Left lung (tissue), 4 donors: ENCODE measurements at regions not wholly inside any gene's neighbourhood (a gene's known extent, or its start where the extent isn't known, plus 50 kb on each side); places are given as distances from the start of the nearest gene placed in this dataset.
A peak's percentile ranks its signal among the peaks of the same experiment; 100 is the strongest.

Source experiments
- ATAC-seq: fragments of 200-7000 bp; cut with Tn5 transposase; one replicate; pipeline ENCODE4 v1.9.1; 2020; ENCODE audit warnings: moderate library complexity
- DNase-seq, 4 donors: peaks; one replicate each; pipeline ENCODE4 v3.0.0-alpha.2; 2013 to 2020
- H3K27ac ChIP-seq, 2 donors: fragments of 200-600 bp; sonication (generic) in 1 of 2; one replicate each; pipeline versions ENCODE4 v1.5.0 to v1.8.0; 2020 to 2021
- H3K27me3 ChIP-seq, 2 donors: fragments of 200-600 bp; sonication (generic) in 1 of 2; one replicate each; pipeline versions ENCODE4 v1.5.0 to v1.8.0; 2020 to 2021
- H3K36me3 ChIP-seq, 2 donors: fragments of 200-600 bp; sonication (generic) in 1 of 2; one replicate each; pipeline versions ENCODE4 v1.5.0 to v1.8.0; 2020 to 2021
- H3K4me1 ChIP-seq, 2 donors: fragments of 200-600 bp; one replicate each; pipeline ENCODE4 v1.8.0; 2021
- H3K4me3 ChIP-seq, 2 donors: fragments of 200-600 bp; sonication (generic) in 1 of 2; one replicate each; pipeline versions ENCODE4 v1.5.0 to v1.8.0; 2020 to 2021; ENCODE audit warnings: mild to moderate bottlenecking in 1 of 2
- H3K9me3 ChIP-seq, 2 donors: fragments of 200-600 bp; sonication (generic) in 1 of 2; one replicate each; pipeline versions ENCODE4 v1.5.0 to v1.8.0; 2020 to 2021
- CTCF ChIP-seq, 2 donors: fragments of 200-600 bp; sonication (generic) in 1 of 2; IDR thresholded peaks; one replicate each; pipeline versions ENCODE4 v1.5.0 to v1.8.0; 2021; ENCODE audit warnings: antibody characterized with exemption in 2 of 2
- intact Hi-C, 2 donors: fragments of 100-400 bp; cut with DNase I; formaldehyde crosslinking; loops; one replicate each; pipeline versions ENCODE4 v1.11.2 to v1.14.2; 2022
- donor health status: DM: no; HTN: yes; CAD: no.
- donor health status: DM: no; HTN: no; CAD: no.

DNA sequence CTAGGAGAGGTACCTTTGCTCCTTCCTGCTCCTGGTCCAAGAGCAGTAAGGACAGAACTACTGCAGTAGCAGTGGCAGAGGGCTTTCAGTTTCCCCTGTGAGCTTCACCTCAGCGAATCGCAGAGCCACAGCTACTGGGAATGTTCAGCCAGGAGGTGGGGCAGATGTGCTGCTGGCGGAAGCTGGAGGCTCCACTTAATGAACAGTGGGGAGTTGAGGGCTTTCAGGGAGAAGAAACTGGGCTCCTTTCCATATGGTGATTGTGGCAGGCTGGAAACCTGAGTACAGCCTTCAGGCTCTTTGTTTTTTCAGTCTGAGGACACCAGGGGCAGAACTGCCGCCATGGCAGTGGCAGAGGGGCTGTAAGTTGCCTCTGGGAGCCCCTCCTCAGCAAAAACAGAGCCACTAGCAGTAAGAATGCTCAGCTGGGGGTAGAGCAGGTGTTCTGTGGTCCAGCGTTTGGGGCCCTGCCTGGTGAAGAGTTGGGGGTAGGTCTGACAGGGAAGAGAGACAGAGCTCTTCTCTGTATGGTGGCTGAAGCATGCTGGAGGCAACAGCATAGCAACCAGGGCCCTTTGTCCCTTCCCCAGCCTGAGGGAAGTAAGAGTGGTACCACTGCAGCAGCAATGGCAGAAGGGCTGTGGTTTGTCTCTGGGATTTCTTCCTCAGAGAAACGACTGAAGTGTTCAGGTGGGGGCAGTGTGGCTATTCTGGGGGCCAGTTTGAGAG, 106.0 kb upstream of the GRXCR1 start:
- peak overlapping the region; percentile 39 to 63 for H3K27ac ChIP-seq
- no peak overlapping the region for H3K4me3 ChIP-seq
- intact Hi-C loops: no loop called here
- peaks cover 0 to 8% of the 10 kb centered on the region in 2 donors for H3K9me3 ChIP-seq
- no peaks in the 10 kb centered on the region for H3K27me3 ChIP-seq
- H3K36me3 ChIP-seq: no peaks in the 10 kb centered on the region
- no peak for TF ChIP-seq CTCF (IDR thresholded peaks at IDR 0.05)
- DNase-seq: peak; percentile 1 to 73 (median 51)
- no peaks in the 10 kb centered on the region for H3K4me1 ChIP-seq
- ATAC-seq: peak; percentile 96

DNA sequence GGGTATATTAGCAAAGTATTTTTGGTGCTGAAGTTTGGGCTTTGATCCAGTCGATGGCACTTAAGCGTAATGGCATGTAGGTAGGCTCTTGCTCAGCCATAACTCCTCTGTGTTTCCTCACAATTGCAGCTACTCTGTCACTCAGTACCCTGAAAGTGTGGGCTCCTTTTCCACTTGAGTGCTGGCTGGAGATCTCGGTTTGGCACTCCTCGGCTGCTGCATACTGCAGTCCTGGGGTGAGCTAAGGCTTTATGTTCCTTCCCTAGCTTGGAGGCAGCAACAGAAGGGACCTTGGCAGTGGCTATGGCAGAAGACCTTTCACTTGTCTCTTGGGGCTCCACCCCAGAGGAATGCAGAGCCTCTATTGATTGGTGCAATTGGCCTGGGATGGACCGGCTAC, 106.7 kb upstream of the GRXCR1 start:
- H3K27ac ChIP-seq: peak overlapping the region; percentile 36 to 39
- no peaks in the 10 kb centered on the region for H3K4me1 ChIP-seq
- peaks cover 0 to 8% of the 10 kb centered on the region in 2 donors for H3K9me3 ChIP-seq
- no peaks in the 10 kb centered on the region for H3K27me3 ChIP-seq
- no peak for TF ChIP-seq CTCF (IDR thresholded peaks at IDR 0.05)
- no peaks in the 10 kb centered on the region for H3K36me3 ChIP-seq
- H3K4me3 ChIP-seq: no peak overlapping the region
- intact Hi-C loops: no loop called here
- ATAC-seq (peak; percentile 73), DNase-seq (no peak)

- no peaks in the 10 kb centered on the region for H3K27me3 ChIP-seq
- H3K4me1 ChIP-seq: no peaks in the 10 kb centered on the region
- H3K9me3 ChIP-seq: peaks cover 0 to 8% of the 10 kb centered on the region in 2 donors
- H3K27ac ChIP-seq: no peak overlapping the region
- no peak for TF ChIP-seq CTCF (IDR thresholded peaks at IDR 0.05)
- H3K4me3 ChIP-seq: no peak overlapping the region
- H3K36me3 ChIP-seq: no peaks in the 10 kb centered on the region
- ATAC-seq (no peak), DNase-seq (no peak)
- intact Hi-C loops: no loop called here
These were observed 111.2 kb upstream of the GRXCR1 start for GRCh38 chr4:42781315-42781714.

- DNase-seq (peak in 1 of 4 donors; percentile 4), ATAC-seq (peak; percentile 94)
- H3K4me3 ChIP-seq: no peak overlapping the region
These were observed 114.2 kb upstream of the GRXCR1 start for GRCh38 chr4:42778349-42778748.

More at GRCh38 chr4:42778349-42778748, 114.2 kb upstream of the GRXCR1 start:
- intact Hi-C loops: no loop called here
- Histone ChIP-seq H3K36me3 (no peaks in the 10 kb centered on the region), H3K27ac (no peak overlapping the region), H3K9me3 (no peaks in the 10 kb centered on the region), H3K27me3 (no peaks in the 10 kb centered on the region), H3K4me1 (no peaks in the 10 kb centered on the region)
- TF ChIP-seq CTCF (IDR thresholded peaks at IDR 0.05): no peak
